GM18867 (cell line): ENCODE measurements at regions not wholly inside any gene's neighbourhood (a gene's known extent, or its start where the extent isn't known, plus 50 kb on each side); places are given as distances from the start of the nearest gene placed in this dataset.
"Not testable (repeated sequence)": the region's sequence is repeated elsewhere in the genome, so short reads cannot be mapped to it uniquely, and the experiment has no call there.

ENCODE experiments used
- ATAC-seq: cut with Tn5 transposase; IDR thresholded peaks from one replicate; pipeline ENCODE4 v1.9.1; 2021; ENCODE audit warnings: mild to moderate bottlenecking, moderate library complexity; ENCODE audit not compliant: unreplicated experiment

GRCh38 chr5:68027519-68027918 is 188.0 kb upstream of the PIK3R1 start:
- ATAC-seq, result no peak

GRCh38 chr5:68026092-68026885 is 189.3 kb upstream of the PIK3R1 start:
- ATAC-seq, result no peak

- no peak for ATAC-seq
Observed at GRCh38 chr5:68024426-68024825, 191.1 kb upstream of the PIK3R1 start.

GRCh38 chr5:68021916-68022315 is 193.6 kb upstream of the PIK3R1 start:
- ATAC-seq, result no peak

GRCh38 chr5:68021227-68021626 is 194.3 kb upstream of the PIK3R1 start:
- ATAC-seq, result no peak

- not testable (repeated sequence) for ATAC-seq
Observed at GRCh38 chr5:68020461-68020969, 195.0 kb upstream of the PIK3R1 start.

GRCh38 chr5:68015381-68016302 is 199.9 kb upstream of the PIK3R1 start:
- ATAC-seq, result no peak

GRCh38 chr5:68012831-68013230 is 202.7 kb upstream of the PIK3R1 start:
- ATAC-seq, result no peak

- no peak for ATAC-seq
Observed at GRCh38 chr5:68012429-68012828, 203.1 kb upstream of the PIK3R1 start.

- no peak for ATAC-seq
Observed at GRCh38 chr5:68011801-68012200, 203.8 kb upstream of the PIK3R1 start.

GRCh38 chr5:68011259-68011760 is 204.2 kb upstream of the PIK3R1 start:
- ATAC-seq, result no peak

GRCh38 chr5:68010740-68011139 is 204.8 kb upstream of the PIK3R1 start:
- no peak for ATAC-seq

GRCh38 chr5:68007451-68007850 is 208.1 kb upstream of the PIK3R1 start:
- ATAC-seq, result no peak

- no peak for ATAC-seq
Observed at GRCh38 chr5:68002836-68003235, 212.7 kb upstream of the PIK3R1 start.

- no peak for ATAC-seq
Observed at GRCh38 chr5:68000805-68001204, 214.8 kb upstream of the PIK3R1 start.

- ATAC-seq, result no peak
Observed at GRCh38 chr5:67999391-67999790, 216.2 kb upstream of the PIK3R1 start.

GRCh38 chr5:67998709-67999261 is 216.8 kb upstream of the PIK3R1 start:
- no peak for ATAC-seq

- ATAC-seq, result no peak
Observed at GRCh38 chr5:67997892-67998457, 217.6 kb upstream of the PIK3R1 start.

- ATAC-seq, result no peak
Observed at GRCh38 chr5:67997148-67997547, 218.4 kb upstream of the PIK3R1 start.

GRCh38 chr5:67996596-67996995 is 219.0 kb upstream of the PIK3R1 start:
- no peak for ATAC-seq

GRCh38 chr5:67992923-67993322 is 222.6 kb upstream of the PIK3R1 start:
- ATAC-seq, result no peak
